HG03521 (cell line): ENCODE measurements at regions not wholly inside any gene's neighbourhood (a gene's known extent, or its start where the extent isn't known, plus 50 kb on each side); places are given as distances from the start of the nearest gene placed in this dataset.
"Not testable (repeated sequence)": the region's sequence is repeated elsewhere in the genome, so short reads cannot be mapped to it uniquely, and the experiment has no call there.

Experiments used
- ATAC-seq: cut with Tn5 transposase; IDR thresholded peaks from one replicate; pipeline ENCODE4 v1.9.1; 2021; ENCODE audit warnings: mild to moderate bottlenecking, moderate library complexity; ENCODE audit not compliant: unreplicated experiment

- ATAC-seq: no peak
Measured at GRCh38 chr14:106200541-106201315, 674.3 kb downstream of the TMEM121 start.

- no peak for ATAC-seq
Measured at GRCh38 chr14:106201376-106201775, 675.0 kb downstream of the TMEM121 start.

GRCh38 chr14:106203438-106203837 lies 677.1 kb downstream of the TMEM121 start:
- no peak for ATAC-seq

GRCh38 chr14:106204063-106204462 lies 677.7 kb downstream of the TMEM121 start:
- ATAC-seq: no peak

- no peak for ATAC-seq
Measured at GRCh38 chr14:106207316-106207715, 680.9 kb downstream of the TMEM121 start.

GRCh38 chr14:106208794-106209193 lies 682.4 kb downstream of the TMEM121 start:
- no peak for ATAC-seq

- no peak for ATAC-seq
Measured at GRCh38 chr14:106209755-106210154, 683.4 kb downstream of the TMEM121 start.

- no peak for ATAC-seq
Measured at GRCh38 chr14:106210650-106211049, 684.3 kb downstream of the TMEM121 start.

GRCh38 chr14:106211334-106211900 lies 685.0 kb downstream of the TMEM121 start:
- ATAC-seq: no peak

GRCh38 chr14:106215229-106215628 lies 688.8 kb downstream of the TMEM121 start:
- ATAC-seq: no peak

GRCh38 chr14:106216679-106217078 lies 690.3 kb downstream of the TMEM121 start:
- ATAC-seq: no peak

GRCh38 chr14:106218174-106218573 lies 691.8 kb downstream of the TMEM121 start:
- ATAC-seq: no peak

- no peak for ATAC-seq
Measured at GRCh38 chr14:106222311-106222710, 695.9 kb downstream of the TMEM121 start.

- ATAC-seq: no peak
Measured at GRCh38 chr14:106222731-106223130, 696.3 kb downstream of the TMEM121 start.

GRCh38 chr14:106227793-106228192 lies 701.4 kb downstream of the TMEM121 start:
- ATAC-seq: no peak

- ATAC-seq: no peak
Measured at GRCh38 chr14:106228541-106229158, 702.3 kb downstream of the TMEM121 start.

- no peak for ATAC-seq
Measured at GRCh38 chr14:106230071-106230470, 703.7 kb downstream of the TMEM121 start.

- ATAC-seq: not testable (repeated sequence)
Measured at GRCh38 chr14:106233191-106233590, 706.8 kb downstream of the TMEM121 start.

GRCh38 chr14:106234525-106235254 lies 708.3 kb downstream of the TMEM121 start:
- ATAC-seq: not testable (repeated sequence)

GRCh38 chr14:106235356-106236159 lies 709.2 kb downstream of the TMEM121 start:
- ATAC-seq: no peak
